ENCODE measurements at regions not wholly inside any gene's neighbourhood (a gene's known extent, or its start where the extent isn't known, plus 50 kb on each side); places are given as distances from the start of the nearest gene placed in this dataset.
A peak's percentile ranks its signal among the peaks of the same experiment; 100 is the strongest.

DNA sequence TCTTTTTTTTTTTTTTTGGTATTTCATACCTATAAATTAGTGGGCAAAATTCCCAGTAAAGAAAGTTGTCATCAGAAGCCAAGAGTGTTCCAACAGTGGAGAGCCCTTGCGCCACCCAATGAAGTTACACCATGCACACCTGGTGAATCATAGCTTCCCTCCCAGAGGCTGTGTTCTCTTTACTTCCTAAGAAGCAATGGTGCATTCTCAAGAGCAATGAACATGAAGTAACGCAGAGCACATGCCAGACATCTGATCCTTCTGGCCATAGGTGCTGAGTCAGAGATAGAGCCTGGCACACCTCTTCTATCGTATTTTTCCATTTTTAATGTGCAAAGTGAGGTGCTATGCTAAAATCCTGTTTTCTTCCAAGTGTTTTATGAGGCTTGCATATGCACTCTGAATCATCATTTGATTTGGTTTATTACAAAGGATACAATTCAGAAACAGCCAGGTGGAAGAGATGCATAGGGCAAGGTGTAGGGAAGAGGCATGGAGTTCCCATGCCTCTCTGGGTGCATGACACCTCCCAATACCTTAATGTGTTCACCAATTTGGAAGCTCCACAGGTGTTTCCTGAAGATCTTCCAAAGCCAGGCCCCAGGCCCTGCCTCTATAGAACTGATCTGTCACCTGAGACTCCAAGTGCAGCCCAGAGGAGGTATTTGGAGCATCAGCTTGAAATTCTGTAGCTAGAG, 408.0 kb downstream of the SIPA1L2 start:
- TF ChIP-seq TAF1 (IDR thresholded peaks at IDR 0.05; ENCODE audit: low read depth) = no peak
- TF ChIP-seq TCF12 (IDR thresholded peaks at IDR 0.05; ENCODE audit: low read depth) = no peak
- no peak for TF ChIP-seq REST (IDR thresholded peaks at IDR 0.05; ENCODE audit: low read depth)
- no peak for TF ChIP-seq RAD21 (IDR thresholded peaks at IDR 0.05; ENCODE audit: low read depth)
- no peak for TF ChIP-seq YY1 (IDR thresholded peaks at IDR 0.05; ENCODE audit: low read depth)
- TF ChIP-seq TEAD4 (IDR thresholded peaks at IDR 0.05) = peak; percentile 26; the same call in 1 of the 2 replicates
